Endothelial cell of umbilical vein (primary cell): ENCODE measurements at regions not wholly inside any gene's neighbourhood (a gene's known extent, or its start where the extent isn't known, plus 50 kb on each side); places are given as distances from the start of the nearest gene placed in this dataset.

Source experiments
- CTCF ChIP-seq, 2 donors: IDR thresholded peaks; 1 replicate in 1 of 2; 2 replicates in 1 of 2; pipeline ENCODE4 v1.5.1; 2011; ENCODE audit warnings: low read length in 2 of 2, mild to moderate bottlenecking in 2 of 2, moderate library complexity in 2 of 2, control low read depth in 1 of 2, inconsistent platforms in 1 of 2, low read depth in 1 of 2; ENCODE audit not compliant: insufficient read depth in 1 of 2; ENCODE audit errors: extremely low read depth in 1 of 2
- EZH2 ChIP-seq: IDR thresholded peaks from 2 replicates; pipeline ENCODE4 v1.6.1; 2012; ENCODE audit warnings: borderline replicate concordance, low read depth, mild to moderate bottlenecking, moderate library complexity, low read length, inconsistent platforms; ENCODE audit not compliant: severe bottlenecking
- POLR2A ChIP-seq: IDR thresholded peaks from 2 replicates; pipeline ENCODE4 v1.6.1; 2012; ENCODE audit warnings: low read depth, mild to moderate bottlenecking, control low read depth, low read length
- POLR2AphosphoS5 ChIP-seq: IDR thresholded peaks from 2 replicates; pipeline ENCODE4 v1.6.1; 2012; ENCODE audit warnings: low read depth, mild to moderate bottlenecking, control low read depth, low read length, moderate library complexity; ENCODE audit not compliant: insufficient read depth

DNA sequence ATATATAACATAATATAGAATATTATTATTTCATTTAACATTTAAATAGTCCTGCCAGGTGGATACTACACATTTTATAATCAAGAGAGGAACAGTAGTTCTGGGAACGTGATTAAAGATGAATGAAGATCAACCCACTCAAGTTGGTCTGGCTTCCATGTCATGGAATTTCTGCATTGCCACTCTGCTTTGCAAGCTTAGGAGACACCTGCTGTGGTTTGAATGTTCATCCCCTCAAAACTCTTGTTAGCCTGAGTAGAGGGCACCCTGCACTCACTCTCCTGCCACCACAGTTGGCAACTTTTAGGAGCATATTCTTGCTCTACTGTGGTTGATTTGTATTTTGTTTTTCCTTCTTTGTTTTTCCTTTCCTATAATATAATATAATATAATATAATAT is 153.2 kb downstream of the GLUL start:
- no peak for TF ChIP-seq CTCF (IDR thresholded peaks at IDR 0.05; ENCODE audit: extremely low read depth in 1 of 2, insufficient read depth in 1 of 2, low read depth in 1 of 2, low read length in 2 of 2)
- no peak for TF ChIP-seq EZH2
- no peak for TF ChIP-seq POLR2A
- TF ChIP-seq POLR2AphosphoS5: no peak
